ENCODE measurements at regions not wholly inside any gene's neighbourhood (a gene's known extent, or its start where the extent isn't known, plus 50 kb on each side); places are given as distances from the start of the nearest gene placed in this dataset.

- TF ChIP-seq PHF8 (conservative IDR thresholded peaks at IDR 0.05; ENCODE audit: low read depth, low read length): no peak
- TF ChIP-seq POU5F1 (IDR thresholded peaks at IDR 0.05; ENCODE audit: low read depth, low read length): no peak
- TF ChIP-seq KDM1A (IDR thresholded peaks at IDR 0.05; ENCODE audit: borderline replicate concordance, low read length): no peak
Observed at GRCh38 chr6:66854014-66854413, 1147.0 kb upstream of the EYS start (continued).

Data from H1 (cell line).